SIG-M5 treated with dmso at 0.1 percent for 504 hours (cell line): ENCODE measurements at regions not wholly inside any gene's neighbourhood (a gene's known extent, or its start where the extent isn't known, plus 50 kb on each side); places are given as distances from the start of the nearest gene placed in this dataset.
"Not testable (repeated sequence)": the region's sequence is repeated elsewhere in the genome, so short reads cannot be mapped to it uniquely, and the experiment has no call there.

Experiments used
- DNase-seq: peaks from one replicate; lab custom pipeline; 2025; ENCODE audit not compliant: unreplicated experiment; lab: John Stamatoyannopoulos, UW

- DNase-seq, result no peak
These were observed 158.6 kb upstream of the ALG10B start for GRCh38 chr12:38157933-38158401.

GRCh38 chr12:38158428-38159091, 158.0 kb upstream of the ALG10B start:
- DNase-seq, result no peak

DNA sequence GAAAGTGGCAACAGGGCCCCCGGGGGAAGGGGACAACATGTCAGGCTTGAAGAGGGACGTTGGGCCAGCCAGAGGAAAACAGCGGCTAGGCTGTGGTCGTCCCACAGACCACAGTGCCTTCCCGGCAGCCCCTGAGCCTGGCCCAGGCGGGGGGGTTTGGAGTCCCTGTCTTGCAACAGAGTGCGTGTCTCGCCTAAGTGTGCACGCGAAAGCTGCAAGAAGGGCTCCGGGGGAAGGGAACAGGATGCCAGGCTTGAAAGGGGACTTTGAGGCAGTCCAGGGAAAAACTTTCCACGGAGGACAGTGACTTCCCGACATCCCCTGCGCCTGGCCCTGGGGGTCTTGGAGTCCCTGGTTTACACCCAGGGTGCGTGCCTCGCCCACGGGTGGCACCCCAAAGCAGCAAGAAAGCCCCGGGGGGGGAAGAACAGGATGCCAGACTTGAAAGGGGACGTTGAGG, 157.5 kb upstream of the ALG10B start:
- DNase-seq, result no peak

- DNase-seq, result no peak
These were observed 156.8 kb upstream of the ALG10B start for GRCh38 chr12:38159591-38160317.

DNA sequence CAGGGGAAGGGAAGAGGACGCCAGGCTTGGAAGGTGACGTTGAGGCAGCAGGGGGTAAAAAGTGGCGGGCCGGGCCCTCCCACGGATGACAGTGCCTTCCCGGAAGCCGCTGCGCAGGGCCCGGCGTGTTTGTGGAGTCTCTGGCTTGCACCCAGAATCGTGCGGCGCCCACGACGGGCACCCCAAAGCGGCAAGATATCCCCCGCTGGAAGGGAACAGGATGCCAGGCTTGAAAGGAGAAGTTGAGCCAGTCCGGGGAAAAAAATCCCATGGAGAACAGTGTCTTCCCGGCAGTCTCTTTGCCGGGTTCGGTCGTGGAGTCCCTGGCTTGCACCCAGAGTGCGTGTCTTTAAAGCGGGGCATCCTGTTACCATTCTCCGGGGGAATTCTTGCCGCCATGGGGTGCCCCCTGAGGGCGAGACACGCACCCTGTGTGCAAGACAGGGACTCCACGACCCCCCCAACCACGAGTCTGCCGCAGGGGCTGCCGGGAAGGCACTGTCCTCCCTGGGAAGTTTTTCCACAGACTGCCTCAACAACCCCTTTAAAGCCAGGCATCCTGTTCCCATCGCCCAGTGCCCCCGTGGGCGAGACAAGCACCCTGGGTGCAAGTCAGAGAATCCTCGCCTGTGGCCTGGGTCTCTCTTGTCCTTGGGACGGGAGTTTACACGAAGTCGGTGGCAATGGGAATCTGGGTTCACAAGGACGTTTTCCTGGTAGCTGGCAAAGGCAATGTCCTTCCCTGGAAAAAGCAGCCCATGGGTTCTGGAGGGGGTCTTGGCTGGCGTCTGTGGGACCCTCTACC, 156.1 kb upstream of the ALG10B start:
- no peak for DNase-seq

DNA sequence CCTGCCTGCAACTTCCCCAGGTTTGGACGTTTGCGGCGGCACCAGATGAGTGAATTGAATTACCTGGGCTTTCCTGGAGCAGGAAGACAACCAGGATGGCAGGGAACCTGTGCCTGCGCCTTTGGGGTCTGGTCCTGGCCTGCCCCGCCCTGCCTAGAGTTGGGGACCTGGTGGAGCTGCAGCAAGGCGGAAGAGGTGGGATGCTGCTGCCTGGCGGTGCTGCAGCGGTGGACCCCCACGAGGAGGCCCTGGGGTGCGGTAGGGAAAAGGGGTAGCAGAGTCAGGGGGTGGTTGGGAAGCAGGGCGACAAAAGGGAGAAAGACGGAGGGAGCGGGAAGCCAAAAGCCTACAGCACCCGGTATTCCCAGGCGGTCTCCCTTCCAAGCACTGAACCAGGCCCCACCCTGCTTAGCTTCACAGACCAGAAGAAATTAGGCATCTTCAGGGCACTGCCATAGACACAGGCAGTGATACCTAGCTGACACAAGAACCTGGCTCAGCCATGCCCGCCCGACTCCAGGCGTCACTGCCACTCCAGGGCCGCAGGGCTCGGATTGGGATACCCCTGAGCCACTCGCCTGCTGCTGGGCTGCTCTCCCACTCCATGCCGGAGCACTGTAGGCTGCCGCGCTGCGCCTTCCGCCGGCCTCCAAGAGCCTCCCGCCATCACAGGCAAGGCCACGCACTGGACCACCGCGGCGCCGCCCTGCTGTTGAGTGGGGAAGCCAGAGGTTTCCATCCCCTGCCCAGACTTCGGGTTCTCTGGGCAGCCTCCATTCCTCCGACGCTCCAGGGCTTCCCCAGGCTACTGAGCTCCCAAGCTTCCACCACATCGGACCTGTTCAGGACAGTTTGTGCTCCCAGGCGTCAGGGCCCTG, 155.2 kb upstream of the ALG10B start:
- DNase-seq, result no peak

DNA sequence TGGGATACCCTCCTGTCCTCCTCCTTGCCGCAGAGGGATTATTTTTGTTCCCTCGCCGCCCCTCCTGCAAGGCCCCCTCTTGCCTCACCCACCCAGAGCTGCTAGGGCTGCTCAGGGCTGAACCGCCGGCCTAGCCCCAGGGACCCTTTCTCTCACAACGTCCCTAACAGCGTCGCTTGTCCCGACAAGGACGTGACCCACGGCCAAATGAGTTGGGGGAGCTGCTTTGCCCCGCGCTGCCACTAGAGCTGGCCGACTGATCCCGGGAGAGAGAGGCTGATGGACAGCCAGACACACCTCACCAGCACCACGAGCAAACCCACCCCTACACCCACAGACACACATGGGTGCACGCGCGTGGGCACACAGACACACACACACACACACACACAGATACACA, 154.6 kb upstream of the ALG10B start:
- no peak for DNase-seq

DNA sequence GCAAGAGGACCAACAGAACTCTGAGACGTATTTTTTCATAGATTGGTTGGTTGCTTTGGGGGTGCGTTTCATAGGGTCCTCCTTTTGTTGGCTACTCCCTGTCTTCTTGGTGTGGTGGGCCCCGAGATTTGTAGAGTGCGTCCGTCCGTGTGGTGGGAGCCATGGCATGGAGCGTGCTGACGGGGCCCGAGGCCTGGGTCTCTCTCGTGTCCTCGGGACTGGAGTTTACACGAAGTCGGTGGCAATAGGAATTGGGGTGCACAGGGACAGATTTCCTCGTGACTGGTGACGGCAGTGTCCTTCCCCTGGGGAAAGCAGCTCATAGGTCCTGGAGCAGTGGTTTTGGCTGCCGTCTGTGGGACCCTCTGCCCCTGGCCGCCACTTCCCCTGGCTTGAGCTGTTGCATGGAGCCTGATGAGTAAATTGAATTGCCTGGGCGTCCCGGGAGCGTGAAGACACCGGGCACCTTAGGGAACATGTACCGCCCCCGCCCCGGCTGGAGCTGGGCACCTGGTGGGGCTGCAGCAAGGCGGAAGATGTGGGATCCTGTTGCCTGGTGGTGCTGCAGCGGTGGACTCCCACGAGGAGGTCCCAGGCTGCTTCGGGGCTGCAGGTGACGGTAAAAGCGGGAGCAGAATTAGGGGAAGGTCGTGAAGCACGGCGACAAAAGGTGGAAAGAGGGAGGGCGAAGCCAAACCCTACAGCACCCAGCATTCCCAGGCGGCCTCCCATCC, 153.7 kb upstream of the ALG10B start:
- DNase-seq, result no peak

GRCh38 chr12:38163442-38163801, 153.2 kb upstream of the ALG10B start:
- no peak for DNase-seq

DNA sequence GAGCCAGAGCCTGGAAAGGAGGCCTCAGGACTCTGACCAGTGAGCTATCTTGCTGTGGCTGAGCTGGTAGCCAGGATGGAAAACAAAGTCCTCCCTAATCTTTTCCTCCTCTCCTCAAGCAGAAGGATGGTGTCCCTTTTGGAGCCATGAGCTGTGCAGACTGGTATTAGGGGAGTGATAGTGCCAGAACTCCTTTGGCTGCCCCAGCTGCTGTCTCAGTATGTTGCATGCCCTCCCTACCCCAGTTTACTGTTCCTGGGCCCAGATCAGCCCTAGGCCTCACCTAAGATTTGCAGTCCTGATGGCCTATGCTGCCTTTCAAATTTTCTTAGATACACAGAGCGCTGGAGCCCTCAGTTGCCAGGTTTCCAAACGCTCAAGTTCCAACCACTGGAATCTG, 150.3 kb upstream of the ALG10B start:
- no peak for DNase-seq

DNA sequence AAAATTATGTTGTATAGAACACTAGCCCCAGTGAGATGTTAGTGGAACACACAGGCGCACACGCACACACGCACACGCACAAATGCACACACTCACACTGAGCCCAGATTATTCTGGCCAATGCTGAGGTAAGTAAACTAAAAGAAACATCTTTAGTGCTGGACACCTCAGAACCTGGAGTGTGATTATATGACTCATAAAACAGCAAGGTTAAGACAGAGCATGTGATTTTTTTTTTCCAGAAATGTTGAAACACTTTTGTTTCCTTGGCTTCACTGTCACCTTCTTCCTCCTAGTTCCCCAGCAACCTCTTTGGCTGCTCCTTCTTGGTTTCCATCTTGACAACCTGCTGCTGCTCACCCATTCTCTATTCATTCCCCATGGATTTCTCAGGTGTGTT, 141.0 kb upstream of the ALG10B start:
- DNase-seq, result no peak

GRCh38 chr12:38183617-38184016, 133.0 kb upstream of the ALG10B start:
- not testable (repeated sequence) for DNase-seq

DNA sequence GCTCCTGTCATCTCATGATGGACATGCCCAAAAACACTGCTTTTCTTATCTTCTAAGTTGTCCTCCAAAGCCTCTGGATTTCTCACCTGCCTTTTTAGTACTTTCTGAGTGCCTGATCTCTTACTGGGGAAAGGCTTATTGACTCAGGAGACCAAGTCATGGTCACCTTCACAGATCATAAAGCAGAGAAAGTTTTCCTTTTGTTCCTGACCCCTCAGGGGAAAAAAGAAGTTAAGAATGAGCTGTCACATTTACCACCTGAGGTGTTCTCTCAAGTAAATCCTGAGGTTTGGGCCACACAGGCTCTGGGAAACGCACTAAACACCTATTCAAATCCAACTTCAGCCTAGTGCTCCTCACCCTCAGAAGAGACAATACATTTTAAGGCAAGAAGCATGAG, 119.3 kb upstream of the ALG10B start:
- DNase-seq, result not testable (repeated sequence)

DNA sequence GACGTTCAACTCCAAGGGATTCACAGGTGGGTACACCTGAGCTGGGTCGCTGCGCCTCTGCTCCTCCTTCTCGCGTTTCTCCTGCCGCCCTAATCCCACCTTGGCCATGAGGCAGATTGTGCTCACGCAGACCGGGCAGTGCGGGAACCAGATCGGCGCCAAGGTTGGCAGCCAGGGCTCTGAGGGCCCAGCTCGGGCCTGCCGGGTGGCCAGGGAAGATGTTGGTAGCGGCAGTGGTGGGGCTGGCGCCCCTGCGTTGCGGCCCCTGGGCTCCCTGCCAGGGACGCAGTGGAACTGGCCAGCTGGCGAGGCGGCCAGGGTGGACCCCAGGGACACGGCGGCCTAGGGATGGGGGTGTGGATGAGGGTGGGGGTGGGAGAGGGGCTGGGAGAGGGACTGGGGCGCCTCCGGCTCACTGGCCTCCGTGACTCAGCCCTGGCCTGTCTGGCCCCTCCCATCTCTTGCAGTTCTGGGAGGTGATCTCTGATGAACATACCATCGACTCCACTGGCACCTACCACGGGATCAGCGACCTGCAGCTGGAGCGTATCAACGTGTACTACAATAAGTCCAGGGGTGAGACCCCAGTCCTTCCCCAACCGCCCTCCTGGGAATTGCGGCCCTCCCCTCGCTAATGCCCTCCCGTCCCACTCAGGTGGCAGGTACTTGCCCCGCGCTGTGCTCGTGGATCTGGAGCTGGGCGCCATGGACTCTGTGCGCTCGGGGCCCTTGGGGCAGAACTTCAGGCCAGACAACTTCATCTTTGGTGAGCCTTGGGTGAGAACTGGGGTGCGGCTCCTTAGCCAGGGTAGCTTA, 114.9 kb upstream of the ALG10B start:
- DNase-seq, result no peak

- DNase-seq, result no peak
These were observed 111.7 kb upstream of the ALG10B start for GRCh38 chr12:38204831-38205230.

DNA sequence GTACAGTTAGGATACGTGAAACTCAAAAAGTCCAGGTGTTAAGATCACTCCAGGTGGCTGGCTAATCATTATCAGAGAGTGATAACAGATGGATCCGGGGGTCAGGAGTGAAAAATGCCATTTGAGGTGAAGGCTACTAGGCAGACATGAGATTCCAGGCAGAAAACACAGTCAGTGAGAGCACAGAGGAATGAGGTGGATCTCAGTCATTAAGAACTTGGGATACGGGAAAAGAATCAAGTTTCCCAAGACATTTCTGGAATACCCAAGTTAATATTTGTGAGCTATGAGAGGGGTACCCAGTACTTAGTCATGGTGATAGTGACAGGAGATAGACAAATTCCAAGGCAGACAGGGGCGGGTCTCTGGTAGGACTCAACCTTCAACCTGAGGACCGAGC, 94.6 kb upstream of the ALG10B start:
- DNase-seq, result no peak

GRCh38 chr12:38238328-38238727, 78.2 kb upstream of the ALG10B start:
- not testable (repeated sequence) for DNase-seq

GRCh38 chr12:38253778-38254177, 62.8 kb upstream of the ALG10B start:
- DNase-seq, result no peak

GRCh38 chr12:38258411-38258810, 58.2 kb upstream of the ALG10B start:
- DNase-seq, result no peak
